Ishikawa (cell line): ENCODE measurements at regions not wholly inside any gene's neighbourhood (a gene's known extent, or its start where the extent isn't known, plus 50 kb on each side); places are given as distances from the start of the nearest gene placed in this dataset.

Source experiments
- CREB1 ChIP-seq: IDR thresholded peaks from 2 replicates; pipeline ENCODE4 v1.6.1; 2012; ENCODE audit warnings: low read depth
- EGR1 ChIP-seq: IDR thresholded peaks from 2 replicates; pipeline ENCODE4 v1.6.1; 2012
- EP300 ChIP-seq: IDR thresholded peaks from 2 replicates; pipeline ENCODE4 v1.6.1; 2012; ENCODE audit warnings: borderline replicate concordance
- FOXM1 ChIP-seq: IDR thresholded peaks from 2 replicates; pipeline ENCODE4 v1.6.1; 2012; ENCODE audit warnings: low read depth, borderline replicate concordance
- NFIC ChIP-seq: IDR thresholded peaks from 2 replicates; pipeline ENCODE4 v1.6.1; 2012
- RAD21 ChIP-seq: IDR thresholded peaks from 2 replicates; pipeline ENCODE4 v1.6.1; 2012; ENCODE audit warnings: low read depth
- REST ChIP-seq: IDR thresholded peaks from 2 replicates; pipeline ENCODE4 v1.6.1; 2012; ENCODE audit warnings: low read depth, mild to moderate bottlenecking
- TAF1 ChIP-seq: IDR thresholded peaks from 2 replicates; pipeline ENCODE4 v1.6.1; 2012; ENCODE audit warnings: low read depth, mild to moderate bottlenecking
- TCF12 ChIP-seq: IDR thresholded peaks from 2 replicates; pipeline ENCODE4 v1.6.1; 2012; ENCODE audit warnings: low read depth
- TEAD4 ChIP-seq: IDR thresholded peaks from 2 replicates; pipeline ENCODE4 v1.6.1; 2012
- USF1 ChIP-seq: IDR thresholded peaks from 2 replicates; pipeline ENCODE4 v1.6.1; 2012
- YY1 ChIP-seq: IDR thresholded peaks from 2 replicates; pipeline ENCODE4 v1.6.1; 2012; ENCODE audit warnings: low read depth
- ZBTB7A ChIP-seq: IDR thresholded peaks from 2 replicates; pipeline ENCODE4 v1.6.1; 2012; ENCODE audit warnings: low read depth
- TF ChIP-seq, protein P1 (sequence below): IDR thresholded peaks from 2 replicates; pipeline ENCODE4 v1.6.1; 2012

- TF ChIP-seq YY1 = no peak
- no peak for TF ChIP-seq EGR1
- TF ChIP-seq USF1 = no peak
- no peak for TF ChIP-seq CREB1
- TF ChIP-seq REST = no peak
- no peak for TF ChIP-seq EP300
- peak; percentile 85 for TF ChIP-seq RAD21
- no peak for TF ChIP-seq TCF12
These were observed 525.5 kb upstream of the CFAP20DC start for GRCh38 chr3:59575113-59576001.

DNA sequence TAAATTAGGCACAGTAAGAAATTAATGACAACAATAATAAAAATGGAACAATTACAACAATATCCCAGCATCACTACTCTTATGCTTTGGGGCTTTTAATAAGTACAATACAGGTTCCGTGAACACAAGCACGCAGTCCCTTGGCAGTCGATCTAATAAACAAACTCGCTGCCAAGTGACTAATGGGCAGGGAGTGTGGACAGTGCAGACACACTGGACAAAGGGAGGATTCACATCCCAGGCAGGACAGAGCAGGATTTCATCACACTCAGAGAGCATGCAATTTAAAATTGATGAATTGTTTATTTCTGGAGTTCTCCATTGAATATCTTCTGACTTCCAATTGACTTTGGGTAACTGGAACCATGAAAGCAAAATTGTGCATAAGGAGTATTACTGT is 524.1 kb upstream of the CFAP20DC start:
- TF ChIP-seq USF1 = no peak
- no peak for TF ChIP-seq TAF1
- TF ChIP-seq NFIC = no peak

GRCh38 chr3:59572106-59572505 is 522.3 kb upstream of the CFAP20DC start:
- no peak for TF ChIP-seq FOXM1
- no peak for TF ChIP-seq REST
- TF ChIP-seq EGR1 = no peak

GRCh38 chr3:59570806-59571205 is 521.0 kb upstream of the CFAP20DC start:
- TF ChIP-seq, protein P1, sequence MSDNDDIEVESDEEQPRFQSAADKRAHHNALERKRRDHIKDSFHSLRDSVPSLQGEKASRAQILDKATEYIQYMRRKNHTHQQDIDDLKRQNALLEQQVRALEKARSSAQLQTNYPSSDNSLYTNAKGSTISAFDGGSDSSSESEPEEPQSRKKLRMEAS = no peak
- TF ChIP-seq USF1 (no peak), EP300 (no peak), TEAD4 (no peak), EGR1 (no peak), ZBTB7A (no peak), FOXM1 (no peak), REST (no peak), NFIC (no peak), TAF1 (no peak)

DNA sequence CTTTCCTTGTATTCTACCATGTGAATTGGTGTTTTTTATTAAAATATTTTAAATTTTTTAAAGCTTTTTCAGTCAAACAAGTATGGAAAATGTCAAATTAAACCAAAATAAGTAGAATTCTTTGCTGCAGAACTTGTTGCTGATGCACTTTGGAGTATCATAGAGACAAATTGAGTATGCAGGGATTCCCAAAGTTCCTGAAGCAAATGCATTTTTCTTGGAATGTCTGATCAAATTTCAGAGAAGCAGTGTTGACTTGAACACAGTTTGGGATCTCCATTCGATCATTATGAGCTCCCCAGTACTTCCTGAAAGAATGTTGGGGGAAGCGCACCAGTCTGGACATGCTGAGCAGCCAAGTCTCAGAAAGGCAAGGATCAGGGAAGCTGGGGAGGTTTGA is 517.8 kb upstream of the CFAP20DC start:
- TF ChIP-seq USF1 = no peak
- no peak for TF ChIP-seq TCF12
- TF ChIP-seq FOXM1 = no peak
- no peak for TF ChIP-seq ZBTB7A
- no peak for TF ChIP-seq EP300
- TF ChIP-seq EGR1 = no peak
- no peak for TF ChIP-seq TEAD4
- TF ChIP-seq NFIC = no peak
- no peak for TF ChIP-seq REST
- no peak for TF ChIP-seq RAD21
